GM04504 (cell line): ENCODE measurements at regions not wholly inside any gene's neighbourhood (a gene's known extent, or its start where the extent isn't known, plus 50 kb on each side); places are given as distances from the start of the nearest gene placed in this dataset.

Experiments used
- DNase-seq: peaks from one replicate; pipeline ENCODE4 v3.0.0-alpha.2; 2012; ENCODE audit warnings: low read depth

DNA sequence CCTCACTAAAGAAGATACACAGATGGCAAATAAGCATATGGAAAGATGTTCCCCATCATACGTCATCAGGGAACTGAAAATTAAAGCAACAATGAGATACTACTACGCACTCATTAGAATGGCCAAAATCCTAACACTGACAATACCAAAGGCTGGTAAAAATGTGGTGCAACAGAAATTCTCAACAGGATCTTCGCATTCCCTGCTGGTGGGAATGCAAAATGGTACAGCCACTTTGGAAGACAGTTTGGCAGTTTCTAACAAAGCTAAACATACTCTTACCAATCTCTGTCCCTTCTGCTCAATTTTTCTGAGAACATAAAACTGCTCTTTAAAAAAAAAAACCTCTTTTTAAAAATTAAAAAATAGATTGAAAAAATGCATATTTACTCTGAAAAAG lies 300.2 kb downstream of the FBXW7 start:
- DNase-seq = no peak

DNA sequence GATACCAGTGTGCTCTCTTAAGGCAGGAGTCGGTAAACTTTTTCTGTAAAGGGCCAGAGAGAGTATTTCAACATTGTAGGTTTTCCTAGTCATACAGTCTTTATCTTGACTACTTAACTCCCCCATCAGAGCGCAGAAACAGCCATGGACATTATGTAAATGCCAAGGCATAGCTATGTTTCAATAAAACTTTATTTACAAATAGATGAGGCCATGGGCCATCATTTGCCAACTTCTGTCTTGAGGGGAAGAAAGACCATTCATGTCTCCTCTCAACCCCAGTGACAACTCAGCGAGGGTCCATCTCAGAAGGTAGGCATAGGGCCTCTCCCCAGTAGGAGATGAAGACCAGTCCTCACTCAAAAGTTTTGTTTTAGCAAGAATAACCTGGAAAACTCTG lies 301.3 kb downstream of the FBXW7 start:
- DNase-seq = no peak

DNA sequence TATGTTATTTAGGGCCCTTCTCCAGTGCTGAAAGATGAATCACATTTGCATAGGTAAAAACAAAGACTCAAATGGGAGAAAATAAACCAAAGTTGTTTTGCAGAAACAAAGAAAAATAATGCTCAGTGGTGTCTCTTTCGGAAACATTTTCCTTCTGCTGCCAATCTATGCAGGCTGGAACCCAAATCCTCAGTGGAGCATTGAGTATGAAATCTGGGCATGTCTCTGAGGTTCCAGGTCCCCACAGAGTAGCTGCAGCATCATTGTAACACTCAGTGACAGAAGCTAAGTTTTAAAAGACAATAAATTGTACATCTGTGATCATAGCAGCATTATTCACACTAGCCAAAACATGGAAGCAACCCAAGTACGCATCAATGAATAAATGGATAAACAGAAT lies 303.6 kb downstream of the FBXW7 start:
- DNase-seq = no peak

DNA sequence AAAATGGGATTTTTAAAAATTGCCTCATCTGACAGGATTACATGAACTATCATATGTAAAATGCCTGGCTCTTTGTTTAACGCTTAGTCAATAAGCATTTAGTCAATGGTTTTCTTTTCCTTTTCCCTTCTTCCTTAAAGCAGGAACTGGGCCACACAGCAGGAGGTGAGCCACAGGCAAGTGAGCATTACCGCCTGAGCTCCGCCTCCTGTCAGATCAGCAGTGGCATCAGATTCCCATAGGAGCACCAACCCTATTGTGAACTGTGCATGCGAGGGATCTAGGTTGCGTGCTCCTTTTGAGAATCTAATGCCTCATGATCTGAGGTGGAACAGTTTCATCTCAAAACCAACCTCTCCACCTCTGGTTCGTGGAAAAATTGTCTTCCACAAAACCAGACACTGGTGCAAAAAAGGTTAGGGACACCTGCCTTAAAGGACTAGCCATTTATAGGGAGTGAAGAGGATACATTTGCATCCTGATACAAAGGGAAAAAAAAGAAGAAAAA lies 306.1 kb downstream of the FBXW7 start:
- no peak for DNase-seq

DNA sequence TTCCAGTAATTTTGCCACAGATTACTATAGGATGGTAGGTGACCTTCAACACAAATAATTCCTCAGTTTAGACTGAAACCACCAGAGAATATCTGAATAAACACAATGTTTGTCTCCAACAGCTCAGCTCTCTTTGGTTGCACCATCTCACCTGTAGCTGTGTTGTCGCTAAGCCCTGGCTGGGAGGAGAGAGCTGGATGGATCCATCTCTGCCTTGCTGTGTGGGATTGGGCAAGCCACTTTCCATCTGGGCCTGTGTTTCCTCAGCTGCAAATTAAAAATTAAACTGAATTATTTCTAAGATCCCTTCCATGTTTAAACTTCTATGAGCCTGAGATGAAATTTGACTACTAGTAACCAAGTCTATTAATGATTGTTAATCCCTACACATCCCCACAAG lies 310.2 kb downstream of the FBXW7 start:
- no peak for DNase-seq

DNA sequence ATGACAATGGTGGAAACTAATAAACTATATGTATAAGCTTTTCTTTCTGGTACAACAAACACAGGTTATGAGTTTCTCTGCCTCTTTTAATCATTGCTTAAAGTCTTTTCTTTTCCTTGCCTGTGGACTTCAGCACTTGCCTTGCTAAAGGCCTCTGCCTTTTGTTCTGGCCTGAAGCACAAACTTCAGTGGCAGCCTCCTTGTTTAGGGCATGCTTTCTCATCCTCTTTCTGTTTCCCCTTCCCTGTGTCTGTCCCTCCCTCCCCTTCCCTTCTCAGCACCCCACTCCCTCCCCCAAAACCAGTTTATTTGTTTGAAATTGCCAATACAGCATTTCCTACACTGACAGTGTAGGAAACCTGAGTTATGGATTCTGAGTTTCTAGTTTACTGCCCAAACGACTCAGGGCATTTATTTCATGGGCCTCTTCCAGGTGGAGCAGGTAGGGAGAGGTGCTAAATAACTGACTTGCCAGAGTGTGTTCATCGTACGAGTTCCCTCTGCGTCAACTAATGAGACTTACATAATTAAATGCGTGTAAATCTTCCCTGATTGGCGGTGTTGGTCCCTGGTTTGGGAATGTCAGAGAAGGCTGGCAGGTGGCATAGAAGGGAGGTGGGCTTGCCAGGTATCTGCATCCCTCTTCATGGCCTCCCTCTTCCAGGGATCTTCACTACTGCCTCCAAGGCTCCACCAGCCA lies 311.0 kb downstream of the FBXW7 start:
- no peak for DNase-seq

DNA sequence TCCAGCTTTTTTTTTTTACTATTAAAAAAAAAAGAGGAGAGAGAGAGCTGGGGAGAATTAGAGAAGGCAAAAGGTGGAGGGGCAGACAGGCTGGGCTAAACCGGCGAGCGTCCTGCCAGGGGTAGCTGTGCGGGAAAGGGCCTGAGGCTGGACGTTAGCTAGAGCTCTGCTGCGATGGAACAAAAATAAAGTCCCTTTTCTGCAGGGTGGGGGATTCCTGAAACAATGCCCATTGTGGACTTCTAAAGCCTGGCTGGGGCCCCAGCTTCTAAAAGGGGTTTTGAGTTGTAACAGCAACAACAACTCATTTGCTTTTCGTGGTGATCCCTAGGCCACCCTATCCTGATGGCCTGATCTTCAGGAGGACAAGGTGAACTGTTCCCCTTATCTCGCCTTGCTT lies 311.7 kb downstream of the FBXW7 start:
- DNase-seq = no peak

DNA sequence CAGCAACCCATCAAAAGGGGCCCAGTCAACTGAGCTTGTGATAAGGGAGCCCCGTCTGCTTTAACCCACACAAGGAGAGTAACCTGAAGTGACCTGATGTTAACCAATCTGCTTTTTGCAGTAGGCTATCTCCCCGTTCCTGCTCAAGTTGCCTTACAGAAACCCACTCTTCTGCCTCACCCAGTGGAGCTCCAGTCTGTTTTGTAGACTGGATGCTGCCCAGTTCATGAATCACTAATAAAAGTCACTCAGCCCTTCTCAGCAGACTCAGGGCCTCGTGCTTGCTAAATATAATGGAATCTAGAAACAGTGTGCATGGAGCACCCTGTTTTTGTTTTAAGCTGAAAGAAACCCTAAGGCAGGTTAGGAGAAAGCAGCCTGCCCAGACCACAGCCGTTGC lies 312.3 kb downstream of the FBXW7 start:
- no peak for DNase-seq

DNA sequence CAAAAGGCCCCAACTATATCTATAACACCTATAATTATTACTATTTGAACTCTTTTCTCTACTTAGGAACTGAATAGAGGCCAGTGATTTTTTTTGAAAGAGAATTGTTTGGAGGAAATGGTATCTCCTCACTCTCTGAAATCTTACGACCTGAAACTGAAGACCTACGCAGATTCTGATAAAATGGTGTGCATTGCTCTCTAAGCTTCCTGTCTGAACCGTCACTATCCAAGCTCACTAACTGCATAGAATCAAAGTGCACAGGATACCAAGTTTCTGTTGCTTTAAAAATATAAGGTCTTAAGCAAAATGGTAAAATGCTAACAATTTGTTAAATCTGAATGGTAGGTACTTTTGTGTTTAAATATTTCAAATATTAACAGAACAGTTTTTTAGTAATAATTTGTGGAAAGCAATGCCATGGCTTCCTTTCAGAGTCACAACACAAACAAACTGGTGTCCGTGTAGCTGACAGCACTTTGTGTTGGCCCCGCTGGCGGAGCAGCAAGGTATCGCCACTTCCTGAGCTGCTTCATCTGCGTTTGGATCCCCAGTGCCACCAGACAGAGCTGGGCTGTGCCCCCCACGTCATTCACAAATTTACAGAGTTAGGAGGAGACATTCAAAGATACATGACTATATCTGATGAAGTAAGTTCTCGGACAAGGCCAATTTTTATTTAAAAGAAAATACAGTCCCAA lies 313.9 kb downstream of the FBXW7 start:
- no peak for DNase-seq

DNA sequence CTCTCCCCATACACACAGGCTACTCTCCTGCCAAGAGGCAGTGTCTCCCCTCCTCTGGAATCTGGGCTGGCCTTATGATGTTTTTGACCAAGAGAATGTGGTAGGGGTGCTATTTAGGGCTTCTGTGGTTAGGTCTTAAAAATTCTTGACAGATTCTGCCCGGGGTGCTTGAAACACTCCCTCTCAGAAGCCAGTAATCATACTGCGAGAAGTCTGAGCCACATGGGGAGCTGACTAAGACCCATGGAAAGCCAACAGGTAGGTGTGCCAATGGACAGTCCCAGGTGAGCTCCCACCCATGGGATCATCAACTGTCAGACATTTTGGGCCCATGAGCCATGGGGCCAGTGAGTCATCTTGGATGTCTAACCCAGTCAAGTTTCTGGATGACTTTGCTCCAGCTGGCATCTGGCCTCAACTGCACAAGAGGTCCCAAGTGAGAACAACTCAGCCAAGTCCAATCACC lies 315.7 kb downstream of the FBXW7 start:
- peak; percentile 31 for DNase-seq

DNA sequence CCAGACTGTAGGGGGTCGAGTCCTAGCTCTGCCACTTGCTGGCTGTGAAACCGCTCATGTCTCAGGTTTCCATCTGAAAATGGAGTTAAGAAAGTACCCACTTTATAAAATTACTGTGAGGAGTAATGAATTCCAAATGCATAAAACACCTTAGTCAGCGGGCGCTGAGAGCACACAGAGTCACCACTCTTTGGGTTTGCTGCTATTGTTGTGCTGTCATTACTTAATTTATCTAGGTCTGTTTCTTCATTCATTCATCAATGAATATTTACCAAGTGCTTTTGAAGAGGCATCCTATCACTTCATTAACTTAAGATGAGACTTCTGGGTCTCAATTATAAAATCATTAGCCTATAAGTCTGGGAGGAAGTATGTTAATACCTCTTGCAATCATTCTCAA lies 317.3 kb downstream of the FBXW7 start:
- no peak for DNase-seq

DNA sequence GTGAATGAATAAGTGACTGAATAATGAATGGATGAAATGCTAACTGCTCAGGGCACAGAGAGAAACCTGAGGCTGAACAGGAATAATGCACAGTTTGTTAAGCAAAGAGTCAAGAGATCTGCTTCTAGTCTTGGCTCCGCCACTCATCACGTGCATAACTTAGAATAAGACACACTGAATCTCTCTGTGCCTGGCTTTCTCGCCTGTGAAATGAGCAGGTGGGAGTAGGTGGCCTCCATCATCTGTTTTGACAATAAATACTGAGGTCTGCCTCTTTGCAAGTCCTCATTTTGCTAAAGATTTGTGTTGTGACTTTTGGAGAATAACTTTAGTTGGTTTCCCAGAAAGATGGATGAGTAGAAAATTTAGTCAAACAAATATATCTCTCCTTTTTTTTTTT lies 318.0 kb downstream of the FBXW7 start:
- no peak for DNase-seq

DNA sequence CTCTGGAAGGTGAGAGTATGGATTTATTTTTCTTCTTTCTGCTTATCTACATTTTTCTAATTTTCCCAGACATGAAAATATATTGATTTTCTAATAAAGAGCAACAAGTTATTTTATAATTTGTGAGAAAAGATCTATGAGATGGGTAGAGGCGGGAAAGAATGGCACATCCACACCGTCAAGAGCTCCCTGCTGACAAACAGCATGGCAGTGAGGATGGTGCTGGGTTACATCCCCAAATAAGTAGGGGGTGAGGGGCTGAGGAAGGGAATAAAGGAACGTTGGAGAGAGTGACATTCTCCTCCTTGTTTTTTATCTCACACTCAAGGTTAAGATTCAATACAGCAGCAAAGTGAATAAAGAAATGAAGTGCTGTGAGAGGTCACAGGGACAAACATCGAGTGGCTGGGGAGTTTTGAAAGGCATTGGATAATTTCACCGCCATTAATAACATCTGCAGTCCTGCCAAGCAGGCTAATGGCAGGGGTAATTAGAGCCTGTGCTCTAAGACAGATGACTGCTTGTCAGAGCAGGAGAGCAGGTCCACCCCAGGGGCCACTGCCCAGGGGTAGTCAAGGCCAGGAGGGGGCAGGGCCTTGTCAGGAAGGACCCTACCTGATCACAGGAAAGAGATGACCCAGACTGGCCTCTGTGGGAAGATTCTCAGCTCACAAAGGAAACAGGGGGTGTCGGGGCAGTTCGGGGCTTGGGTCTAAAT lies 323.8 kb downstream of the FBXW7 start:
- no peak for DNase-seq

DNA sequence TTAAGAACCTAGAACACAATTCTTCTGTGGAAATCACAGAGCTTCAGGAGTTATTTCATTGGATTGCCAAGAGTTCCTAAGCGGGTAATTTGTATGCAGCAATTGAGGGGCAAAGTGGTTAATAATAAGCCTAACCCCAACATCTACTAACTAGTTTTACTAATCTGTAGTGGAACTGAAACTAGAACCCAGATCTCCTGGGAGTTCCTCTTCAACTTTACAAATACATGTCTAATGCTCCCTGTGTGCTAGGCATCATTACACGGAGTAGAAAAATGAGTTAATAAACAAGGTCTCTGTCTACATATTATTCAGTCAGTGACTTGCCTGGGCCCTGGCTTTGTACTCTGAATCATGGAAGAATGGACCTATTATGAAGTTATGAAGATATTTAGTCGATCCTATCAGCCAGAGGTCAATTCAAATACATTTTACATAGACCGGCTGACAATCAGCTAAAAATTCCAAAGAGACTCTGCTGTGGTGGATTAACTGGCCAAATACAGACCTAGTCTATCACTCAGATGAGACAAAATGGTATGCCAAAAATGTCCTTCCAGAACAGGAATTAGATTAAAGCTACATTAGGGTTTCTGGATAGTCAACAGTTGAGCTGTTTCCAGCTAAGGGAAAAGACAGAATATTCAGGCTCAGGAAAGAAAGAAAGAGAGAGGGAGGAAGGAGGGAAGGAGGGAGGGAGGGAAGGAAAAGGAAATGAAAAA lies 326.0 kb downstream of the FBXW7 start:
- DNase-seq = no peak

DNA sequence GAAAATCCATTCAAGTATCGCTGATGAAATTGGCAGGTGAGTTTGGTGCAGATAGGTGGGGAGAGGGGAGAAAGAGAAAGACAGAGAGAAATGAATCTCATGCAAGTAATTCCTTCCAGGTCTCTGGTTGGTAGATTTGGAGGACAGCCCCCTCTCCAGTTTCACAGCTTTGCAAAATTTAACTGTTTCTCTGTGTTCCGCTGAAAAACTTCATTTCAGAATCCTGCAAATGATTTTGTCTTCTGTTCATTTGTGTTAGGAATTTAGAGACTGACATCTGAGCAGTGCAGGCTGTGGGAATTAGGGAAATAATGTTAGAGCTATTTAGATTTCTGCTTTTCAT lies 328.5 kb downstream of the FBXW7 start:
- no peak for DNase-seq

DNA sequence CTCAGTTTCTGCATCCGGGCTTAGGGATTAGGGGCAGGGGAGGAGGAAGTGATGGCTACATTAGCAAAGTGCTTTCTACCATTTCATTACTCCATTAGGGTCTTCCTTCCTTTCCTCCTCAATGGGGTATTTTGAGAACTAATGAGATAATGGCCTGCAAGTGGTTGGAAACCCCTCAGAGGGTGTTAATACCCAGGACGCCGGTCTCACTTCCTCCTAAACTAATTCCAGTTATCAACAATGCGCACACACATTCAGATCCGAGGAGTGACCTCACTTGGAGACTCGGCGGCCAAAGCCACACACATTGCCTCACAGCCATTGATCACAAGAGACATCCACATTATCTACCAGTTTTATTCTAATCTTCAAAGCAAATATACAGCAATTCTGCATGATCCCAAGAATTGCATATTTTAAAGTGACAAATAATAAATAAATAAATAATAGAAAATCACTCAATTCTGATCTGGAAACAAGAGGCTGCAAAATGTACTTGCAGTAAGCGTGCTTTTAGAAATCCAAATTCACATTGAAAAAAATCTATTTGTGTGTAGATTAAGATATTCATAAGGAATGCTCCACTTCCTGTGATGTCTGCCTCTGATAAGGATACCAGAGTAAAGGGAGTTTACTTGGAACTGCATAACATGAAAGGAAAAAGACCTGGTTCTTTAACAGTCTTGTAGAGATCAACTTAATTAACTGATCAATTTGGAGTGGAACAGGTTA lies 329.1 kb downstream of the FBXW7 start:
- DNase-seq = no peak

DNA sequence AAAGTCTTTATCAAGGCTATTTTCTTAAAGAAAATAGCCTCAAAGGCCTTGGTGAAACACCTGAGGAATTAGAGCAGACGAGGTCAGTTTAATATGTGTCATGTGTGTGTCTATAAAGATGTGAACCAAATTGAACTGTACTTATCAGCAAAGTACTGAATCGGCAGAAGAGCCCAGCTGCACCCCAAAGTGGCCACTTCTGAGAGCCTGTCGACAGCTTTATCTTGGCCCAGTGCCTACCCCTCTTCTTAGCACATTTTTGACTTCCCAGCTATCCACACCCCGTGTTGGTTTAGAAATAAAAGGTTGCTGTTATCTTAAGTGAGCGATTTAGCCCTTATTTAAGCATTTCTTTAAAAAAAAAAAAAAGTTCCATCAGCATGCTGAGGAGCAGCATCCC lies 329.7 kb downstream of the FBXW7 start:
- no peak for DNase-seq

DNA sequence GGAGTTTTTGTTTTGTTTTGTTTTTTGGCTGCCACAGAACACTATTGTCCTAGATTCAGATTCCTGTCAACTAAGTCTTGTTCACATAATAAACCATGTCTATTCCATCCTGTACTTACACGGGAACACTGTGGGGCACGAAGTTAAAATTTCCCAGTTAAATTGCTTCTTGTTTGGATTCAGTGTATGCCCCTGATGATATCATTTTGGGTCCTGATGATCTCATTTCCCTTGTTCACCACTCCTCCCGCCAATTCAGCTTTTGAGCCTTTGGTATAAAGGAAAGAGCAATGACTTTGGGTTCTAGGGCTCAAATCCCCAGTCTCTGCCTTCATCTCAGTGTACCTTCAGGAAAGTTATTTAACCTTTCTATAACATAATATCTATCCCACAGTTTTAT lies 333.5 kb downstream of the FBXW7 start:
- DNase-seq = no peak

DNA sequence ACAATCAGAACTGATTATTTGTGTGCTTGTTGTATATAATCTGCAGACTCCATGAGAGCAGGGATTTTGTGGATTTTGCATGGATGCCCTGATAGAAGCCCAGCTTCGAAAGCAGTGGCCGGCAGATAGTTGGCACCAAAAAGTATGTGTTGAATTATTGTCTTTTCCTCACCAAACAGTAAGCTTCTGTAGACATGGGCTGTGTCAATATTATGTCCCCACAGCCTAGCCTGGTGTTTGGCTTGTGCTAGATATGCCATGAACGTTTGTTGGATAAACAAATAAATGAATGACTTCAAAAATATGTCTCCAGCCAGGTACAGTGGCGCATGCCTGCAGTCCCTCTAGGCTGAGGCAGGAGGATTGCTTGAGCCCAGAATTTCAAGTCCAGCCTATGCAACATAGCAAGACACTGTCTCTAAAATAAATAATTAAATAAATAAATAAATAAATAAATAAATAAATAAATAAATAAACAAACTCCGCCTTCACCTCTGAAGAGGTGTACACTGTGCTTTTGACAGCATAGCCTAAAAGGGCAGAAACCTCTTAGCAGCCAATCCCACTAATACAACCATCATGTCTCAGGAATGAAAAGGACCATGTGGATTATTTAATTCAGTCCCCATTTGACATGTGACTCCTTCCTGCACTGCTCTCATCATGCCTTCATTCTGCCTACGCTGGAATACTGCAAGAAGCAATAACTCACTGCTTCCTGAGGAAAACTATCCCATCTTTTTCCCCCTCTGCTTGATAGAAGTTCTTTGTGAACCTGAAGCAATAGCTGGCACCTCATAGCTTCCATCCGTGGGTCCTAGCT lies 335.2 kb downstream of the FBXW7 start:
- no peak for DNase-seq

DNA sequence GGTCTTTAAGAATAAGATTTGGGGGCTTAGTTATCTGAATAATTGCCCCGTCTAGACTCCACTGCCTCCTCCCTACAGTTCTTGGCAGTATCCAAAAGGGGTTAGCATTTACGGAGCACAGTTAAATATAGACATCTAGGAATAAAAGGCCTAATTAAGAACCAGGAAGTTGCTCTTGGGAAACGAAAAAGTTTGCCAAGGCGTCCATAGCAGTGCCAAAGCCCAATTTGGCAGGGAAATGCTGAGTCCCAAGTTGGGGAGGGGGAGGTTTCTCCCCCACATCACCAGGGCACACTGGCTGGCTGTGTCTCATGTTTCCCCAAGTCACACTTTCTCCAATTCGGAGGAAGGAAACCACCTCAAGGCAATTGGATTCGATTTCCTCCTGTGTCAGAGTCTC lies 338.7 kb downstream of the FBXW7 start:
- DNase-seq = no peak

DNA sequence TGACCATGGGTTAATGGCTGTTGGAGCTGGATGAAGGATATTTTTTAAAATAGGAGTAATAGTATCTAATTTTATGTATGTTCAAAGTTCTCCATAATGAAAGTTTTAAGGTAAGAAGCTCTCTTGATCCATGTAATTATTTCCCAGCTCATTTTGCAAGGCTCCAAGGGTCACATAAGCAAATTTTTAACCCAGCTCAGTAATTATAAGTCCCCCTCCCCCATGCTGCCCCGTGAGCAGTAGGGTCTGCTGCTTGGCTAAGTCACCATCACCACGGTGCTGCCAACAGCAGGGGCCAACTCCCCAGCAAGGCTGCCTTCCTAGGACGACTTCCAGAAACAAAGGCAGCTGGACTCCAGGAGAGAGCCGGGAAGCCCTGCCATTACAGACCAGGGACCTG lies 340.0 kb downstream of the FBXW7 start:
- no peak for DNase-seq
